ENCODE measurements at regions not wholly inside any gene's neighbourhood (a gene's known extent, or its start where the extent isn't known, plus 50 kb on each side); places are given as distances from the start of the nearest gene placed in this dataset.

DNA sequence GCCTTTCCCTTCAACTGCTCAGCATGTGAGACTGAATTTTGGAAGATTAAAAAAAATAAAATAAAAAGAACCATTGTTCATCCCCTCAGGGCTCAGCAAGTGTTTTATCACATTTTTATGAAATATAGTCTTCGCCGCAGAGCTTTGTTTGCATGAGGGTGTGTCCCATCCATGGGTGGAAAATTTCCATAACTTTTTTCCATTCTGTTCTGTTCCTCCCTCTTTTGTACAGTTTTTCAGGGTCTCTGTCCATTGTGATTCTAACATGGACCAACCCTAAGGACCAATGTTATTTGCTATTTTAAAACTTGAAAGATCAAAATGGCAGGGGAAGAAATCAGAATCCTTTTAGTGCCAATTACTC lies 213.3 kb upstream of the SGK1 start:
- Histone ChIP-seq H3K9ac (no peak overlapping the region), H3K4me1 (peaks cover 37% of the 10 kb centered on the region), H3K79me2 (no peaks in the 10 kb centered on the region), H3K4me3 (ENCODE audit: low read depth, low read length) (no peak overlapping the region), H3K36me3 (ENCODE audit: control insufficient read depth, insufficient read depth, low read length) (no peaks in the 10 kb centered on the region), H3K9me3 (ENCODE audit: control insufficient read depth, low read length) (no peaks in the 10 kb centered on the region), H2AFZ (peak overlapping the region; percentile 34), H3K27ac (peak overlapping the region; percentile 62), H3K4me2 (ENCODE audit: low read length) (peak overlapping the region; percentile 18), H3K27me3 (ENCODE audit: control insufficient read depth, insufficient read depth, low read length) (no peaks in the 10 kb centered on the region)
- TF ChIP-seq, protein P1, sequence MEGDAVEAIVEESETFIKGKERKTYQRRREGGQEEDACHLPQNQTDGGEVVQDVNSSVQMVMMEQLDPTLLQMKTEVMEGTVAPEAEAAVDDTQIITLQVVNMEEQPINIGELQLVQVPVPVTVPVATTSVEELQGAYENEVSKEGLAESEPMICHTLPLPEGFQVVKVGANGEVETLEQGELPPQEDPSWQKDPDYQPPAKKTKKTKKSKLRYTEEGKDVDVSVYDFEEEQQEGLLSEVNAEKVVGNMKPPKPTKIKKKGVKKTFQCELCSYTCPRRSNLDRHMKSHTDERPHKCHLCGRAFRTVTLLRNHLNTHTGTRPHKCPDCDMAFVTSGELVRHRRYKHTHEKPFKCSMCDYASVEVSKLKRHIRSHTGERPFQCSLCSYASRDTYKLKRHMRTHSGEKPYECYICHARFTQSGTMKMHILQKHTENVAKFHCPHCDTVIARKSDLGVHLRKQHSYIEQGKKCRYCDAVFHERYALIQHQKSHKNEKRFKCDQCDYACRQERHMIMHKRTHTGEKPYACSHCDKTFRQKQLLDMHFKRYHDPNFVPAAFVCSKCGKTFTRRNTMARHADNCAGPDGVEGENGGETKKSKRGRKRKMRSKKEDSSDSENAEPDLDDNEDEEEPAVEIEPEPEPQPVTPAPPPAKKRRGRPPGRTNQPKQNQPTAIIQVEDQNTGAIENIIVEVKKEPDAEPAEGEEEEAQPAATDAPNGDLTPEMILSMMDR (IDR thresholded peaks at IDR 0.05), result no peak

DNA sequence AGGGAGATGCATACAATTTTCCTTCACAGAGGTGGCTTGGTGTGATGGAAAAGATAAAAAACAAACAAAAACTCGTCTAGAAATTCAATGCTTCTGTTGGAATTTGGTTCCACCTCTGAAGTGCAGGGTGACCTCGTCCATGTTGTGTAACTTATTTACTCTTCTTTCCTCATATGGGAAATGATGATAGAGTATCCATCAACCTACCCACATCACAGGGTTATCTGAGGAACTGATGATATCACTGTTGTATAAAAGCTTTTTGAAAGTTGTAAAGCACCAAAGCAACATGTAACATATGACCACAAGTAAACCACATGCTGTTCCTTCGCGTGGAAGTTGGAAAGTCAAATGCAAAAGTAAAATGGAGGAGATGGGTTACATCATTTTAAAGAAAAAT lies 212.0 kb upstream of the SGK1 start:
- H3K79me2 ChIP-seq, result no peaks in the 10 kb centered on the region
- no peak overlapping the region for H3K9ac ChIP-seq
- peak overlapping the region; percentile 11 for H2AFZ ChIP-seq
- no peaks in the 10 kb centered on the region for H3K27me3 ChIP-seq (ENCODE audit: control insufficient read depth, insufficient read depth, low read length)
- TF ChIP-seq, protein P1 (IDR thresholded peaks at IDR 0.05), result no peak
- no peaks in the 10 kb centered on the region for H3K36me3 ChIP-seq (ENCODE audit: control insufficient read depth, insufficient read depth, low read length)
- peak overlapping the region; percentile 62 for H3K27ac ChIP-seq
- peaks cover 47% of the 10 kb centered on the region for H3K4me1 ChIP-seq
- H3K9me3 ChIP-seq (ENCODE audit: control insufficient read depth, low read length), result no peaks in the 10 kb centered on the region
- H3K4me3 ChIP-seq (ENCODE audit: low read depth, low read length), result no peak overlapping the region
- no peak overlapping the region for H3K4me2 ChIP-seq (ENCODE audit: low read length)

DNA sequence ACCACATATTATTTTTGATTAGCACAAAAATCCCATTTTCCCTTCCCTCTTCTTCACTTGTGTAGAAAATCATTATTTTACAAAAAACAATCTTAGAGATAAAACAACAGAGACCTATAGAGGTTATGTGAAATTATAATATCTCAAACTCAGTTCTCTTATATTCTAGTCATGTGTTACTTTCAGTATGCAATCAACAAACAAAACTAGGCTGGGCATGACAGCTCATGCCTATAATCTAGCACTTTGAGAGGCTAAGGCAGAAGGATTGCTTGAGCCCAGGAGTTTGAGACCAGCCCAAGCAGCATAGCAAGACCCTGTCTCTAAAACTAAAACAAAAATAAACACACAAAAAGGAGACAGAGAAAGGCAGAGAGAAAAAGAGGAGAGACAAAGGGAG lies 211.4 kb upstream of the SGK1 start:
- no peaks in the 10 kb centered on the region for H3K79me2 ChIP-seq
- TF ChIP-seq, protein P1 (IDR thresholded peaks at IDR 0.05), result no peak
- H3K4me1 ChIP-seq, result peaks cover 54% of the 10 kb centered on the region
- no peak overlapping the region for H3K4me2 ChIP-seq (ENCODE audit: low read length)
- H3K9me3 ChIP-seq (ENCODE audit: control insufficient read depth, low read length), result no peaks in the 10 kb centered on the region
- no peak overlapping the region for H3K9ac ChIP-seq
- no peaks in the 10 kb centered on the region for H3K27me3 ChIP-seq (ENCODE audit: control insufficient read depth, insufficient read depth, low read length)
- peak overlapping the region; percentile 11 for H2AFZ ChIP-seq
- peak overlapping the region; percentile 62 for H3K27ac ChIP-seq
- H3K36me3 ChIP-seq (ENCODE audit: control insufficient read depth, insufficient read depth, low read length), result no peaks in the 10 kb centered on the region
- no peak overlapping the region for H3K4me3 ChIP-seq (ENCODE audit: low read depth, low read length)

DNA sequence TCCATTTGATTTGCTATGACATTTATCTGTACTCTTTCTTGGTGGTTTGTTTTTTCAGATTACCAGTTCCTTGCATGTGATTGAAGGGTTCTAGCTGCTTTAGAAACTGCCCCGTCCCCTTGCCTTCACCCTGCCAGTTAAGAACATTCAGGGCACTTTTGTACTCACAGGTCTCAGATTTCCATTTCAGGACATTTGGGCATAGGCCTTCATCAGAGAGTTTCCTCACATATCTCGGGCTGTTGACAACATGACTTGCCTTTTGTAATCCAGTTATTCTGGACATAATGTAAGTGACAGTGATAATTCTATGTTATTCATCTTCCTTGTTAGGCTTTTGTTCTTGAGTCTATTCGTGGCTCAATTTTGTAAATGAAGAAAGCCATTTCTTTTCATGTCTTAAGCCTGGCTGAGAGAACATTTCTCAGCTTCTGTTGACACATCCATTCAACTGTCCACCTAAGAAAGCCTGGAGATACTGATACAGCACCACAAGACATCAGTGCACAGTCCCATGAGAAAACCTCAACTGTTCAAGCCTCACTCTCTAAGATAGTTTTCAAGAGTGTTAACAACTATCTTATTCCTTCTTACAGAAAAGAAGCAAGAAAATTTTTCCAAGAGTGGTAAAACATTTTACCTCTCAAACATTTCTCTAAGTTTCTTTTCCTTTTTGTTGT lies 209.3 kb upstream of the SGK1 start:
- Histone ChIP-seq H3K9ac (no peak overlapping the region), H3K9me3 (ENCODE audit: control insufficient read depth, low read length) (no peaks in the 10 kb centered on the region), H3K27ac (peak overlapping the region; percentile 90), H3K4me1 (peaks cover 66% of the 10 kb centered on the region), H2AFZ (peak overlapping the region; percentile 50), H3K27me3 (ENCODE audit: control insufficient read depth, insufficient read depth, low read length) (no peaks in the 10 kb centered on the region), H3K79me2 (no peaks in the 10 kb centered on the region), H3K36me3 (ENCODE audit: control insufficient read depth, insufficient read depth, low read length) (no peaks in the 10 kb centered on the region), H3K4me3 (ENCODE audit: low read depth, low read length) (no peak overlapping the region), H3K4me2 (ENCODE audit: low read length) (no peak overlapping the region)
- TF ChIP-seq, protein P1 (IDR thresholded peaks at IDR 0.05), result no peak
